ENCODE measurements at regions not wholly inside any gene's neighbourhood (a gene's known extent, or its start where the extent isn't known, plus 50 kb on each side); places are given as distances from the start of the nearest gene placed in this dataset.

DNA sequence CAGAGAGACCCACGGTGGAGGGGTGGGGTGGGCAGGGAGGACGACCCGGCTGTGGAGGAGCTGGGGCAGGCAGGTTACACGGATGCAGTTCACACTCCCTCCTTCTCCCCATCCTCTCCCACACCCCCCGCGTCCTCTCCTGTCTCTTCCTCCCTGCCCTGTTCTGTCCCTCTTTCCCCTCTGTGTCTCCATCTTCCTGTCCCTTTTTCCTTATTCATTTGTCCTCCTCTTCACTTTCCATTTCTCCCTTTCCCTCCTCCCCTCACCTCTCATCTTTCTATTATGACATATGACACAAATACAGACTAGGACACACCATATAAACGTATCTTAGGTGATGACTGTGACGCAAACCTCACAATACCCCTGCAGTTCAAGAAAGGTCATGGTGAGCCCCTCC, 96.6 kb downstream of the SCGB2B2 start:
- Histone ChIP-seq H3K36me3 (ENCODE audit: insufficient read depth in 1 of 2, low read depth in 1 of 2) (no peaks in the 10 kb centered on the region), H3K27me3 (ENCODE audit: insufficient read depth in 3 of 3, low read length in 2 of 3) (no peaks in the 10 kb centered on the region), H3K4me1 (no peaks in the 10 kb centered on the region), H3K27ac (no peak overlapping the region), H3K4me3 (no peak overlapping the region), H3K9me3 (no peaks in the 10 kb centered on the region)
- WGBS, 3 donors: 59 to 74% (median 64%) methylated on average over 4 to 8 of the region's 8 CpGs
- intact Hi-C loops (cut with DNase I): no loop called here
- ATAC-seq: no peak
- DNase-seq: no peak
- TF ChIP-seq, protein P1, sequence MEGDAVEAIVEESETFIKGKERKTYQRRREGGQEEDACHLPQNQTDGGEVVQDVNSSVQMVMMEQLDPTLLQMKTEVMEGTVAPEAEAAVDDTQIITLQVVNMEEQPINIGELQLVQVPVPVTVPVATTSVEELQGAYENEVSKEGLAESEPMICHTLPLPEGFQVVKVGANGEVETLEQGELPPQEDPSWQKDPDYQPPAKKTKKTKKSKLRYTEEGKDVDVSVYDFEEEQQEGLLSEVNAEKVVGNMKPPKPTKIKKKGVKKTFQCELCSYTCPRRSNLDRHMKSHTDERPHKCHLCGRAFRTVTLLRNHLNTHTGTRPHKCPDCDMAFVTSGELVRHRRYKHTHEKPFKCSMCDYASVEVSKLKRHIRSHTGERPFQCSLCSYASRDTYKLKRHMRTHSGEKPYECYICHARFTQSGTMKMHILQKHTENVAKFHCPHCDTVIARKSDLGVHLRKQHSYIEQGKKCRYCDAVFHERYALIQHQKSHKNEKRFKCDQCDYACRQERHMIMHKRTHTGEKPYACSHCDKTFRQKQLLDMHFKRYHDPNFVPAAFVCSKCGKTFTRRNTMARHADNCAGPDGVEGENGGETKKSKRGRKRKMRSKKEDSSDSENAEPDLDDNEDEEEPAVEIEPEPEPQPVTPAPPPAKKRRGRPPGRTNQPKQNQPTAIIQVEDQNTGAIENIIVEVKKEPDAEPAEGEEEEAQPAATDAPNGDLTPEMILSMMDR (IDR thresholded peaks at IDR 0.05): no peak

DNA sequence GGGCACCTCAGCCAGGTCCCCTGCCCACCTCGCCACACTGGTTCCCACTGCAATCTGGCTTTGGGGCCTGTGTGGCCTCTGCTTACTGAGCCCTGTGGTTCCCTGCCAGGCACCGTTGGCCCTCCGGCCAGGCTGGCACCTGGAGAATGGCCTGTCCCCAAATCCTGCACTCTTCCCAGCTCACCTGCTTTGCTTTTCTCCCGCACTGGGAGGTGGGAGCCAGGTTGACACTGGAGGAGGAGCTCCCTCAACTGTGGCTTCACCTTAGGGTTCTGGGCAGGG, 97.0 kb downstream of the SCGB2B2 start:
- Histone ChIP-seq H3K4me1 (no peaks in the 10 kb centered on the region), H3K27ac (no peak overlapping the region), H3K36me3 (ENCODE audit: insufficient read depth in 1 of 2, low read depth in 1 of 2) (no peaks in the 10 kb centered on the region), H3K27me3 (ENCODE audit: insufficient read depth in 3 of 3, low read length in 2 of 3) (no peaks in the 10 kb centered on the region), H3K9me3 (no peaks in the 10 kb centered on the region), H3K4me3 (no peak overlapping the region)
- DNase-seq: no peak
- WGBS, 3 donors: 68 to 79% (median 75%) methylated on average over 4 of the region's 4 CpGs
- no peak for ATAC-seq
- TF ChIP-seq, protein P1 (IDR thresholded peaks at IDR 0.05): no peak
- intact Hi-C loops (cut with DNase I): no loop called here

DNA sequence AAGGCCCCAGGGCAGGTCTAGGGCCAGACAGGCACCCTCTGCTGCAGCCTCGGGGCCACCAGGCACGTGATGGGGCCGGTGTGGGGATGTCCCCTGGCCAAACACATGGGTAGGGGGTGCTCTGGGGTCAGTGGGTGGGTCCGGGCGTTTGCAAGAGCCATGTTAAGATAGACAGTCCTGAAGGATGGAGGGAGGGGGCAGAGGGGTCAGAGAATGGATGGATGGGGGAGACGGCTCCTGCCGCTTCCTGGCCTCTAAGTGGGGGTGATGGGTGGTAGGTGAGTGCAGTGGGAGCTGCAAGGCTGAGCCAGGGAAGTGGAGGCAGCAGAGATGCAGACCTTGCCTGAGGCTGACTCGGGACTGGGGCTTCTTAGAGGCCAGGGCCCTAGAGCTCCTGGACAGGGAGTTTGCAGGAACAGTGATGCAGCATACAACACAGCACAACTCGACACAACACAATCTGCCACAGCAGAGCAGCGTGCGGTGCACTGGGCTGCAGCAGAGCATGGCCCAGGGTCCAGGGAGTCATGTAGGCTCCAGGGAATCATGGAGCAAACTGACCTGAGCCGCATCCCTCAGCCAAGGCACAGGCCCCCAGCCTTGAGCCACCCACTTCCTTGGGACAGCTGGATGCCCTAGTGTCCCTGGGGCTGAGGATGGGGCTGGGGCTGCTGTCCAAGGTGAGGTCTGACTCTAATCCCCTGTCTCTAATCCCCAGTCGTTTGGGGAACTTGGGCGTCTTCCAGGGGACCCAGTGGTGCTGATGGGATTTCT, 97.5 kb downstream of the SCGB2B2 start:
- ATAC-seq (no peak), DNase-seq (no peak)
- Histone ChIP-seq H3K36me3 (ENCODE audit: insufficient read depth in 1 of 2, low read depth in 1 of 2) (no peaks in the 10 kb centered on the region), H3K27me3 (ENCODE audit: insufficient read depth in 3 of 3, low read length in 2 of 3) (no peaks in the 10 kb centered on the region), H3K9me3 (no peaks in the 10 kb centered on the region), H3K27ac (no peak overlapping the region), H3K4me3 (no peak overlapping the region), H3K4me1 (no peaks in the 10 kb centered on the region)
- WGBS, 3 donors: 70 to 74% (median 74%) methylated on average over 14 of the region's 14 CpGs
- TF ChIP-seq, protein P1 (IDR thresholded peaks at IDR 0.05): no peak
- intact Hi-C loops (cut with DNase I): no loop called here

DNA sequence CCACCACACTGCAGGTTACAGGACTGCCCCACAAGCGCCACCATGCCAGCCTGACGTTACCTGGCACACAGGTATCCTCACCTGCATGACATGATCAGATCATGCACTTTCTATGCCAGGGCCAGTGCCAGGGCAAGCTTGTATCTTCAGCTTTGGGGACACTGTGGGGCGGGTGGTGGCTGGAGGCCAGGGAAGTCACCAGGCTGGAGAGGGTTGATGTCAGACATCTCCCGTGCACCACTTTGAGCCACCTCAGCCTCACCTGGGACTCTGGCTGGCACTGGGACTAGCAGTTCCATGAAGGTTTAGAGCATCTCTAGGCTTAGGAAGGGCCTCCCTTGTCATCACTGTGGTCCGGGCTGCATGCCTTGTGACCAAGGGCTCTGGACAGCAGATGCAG, 97.2 kb downstream of the WTIP start:
- Histone ChIP-seq H3K36me3 (ENCODE audit: insufficient read depth in 1 of 2, low read depth in 1 of 2) (no peaks in the 10 kb centered on the region), H3K4me3 (no peak overlapping the region), H3K27me3 (ENCODE audit: insufficient read depth in 3 of 3, low read length in 2 of 3) (no peaks in the 10 kb centered on the region), H3K9me3 (no peaks in the 10 kb centered on the region), H3K4me1 (no peaks in the 10 kb centered on the region), H3K27ac (no peak overlapping the region)
- DNase-seq (no peak), ATAC-seq (no peak)
- WGBS, 3 donors: 82 to 86% (median 85%) methylated on average over 5 of the region's 5 CpGs
- intact Hi-C loops (cut with DNase I): no loop called here
- TF ChIP-seq, protein P1 (IDR thresholded peaks at IDR 0.05): no peak

DNA sequence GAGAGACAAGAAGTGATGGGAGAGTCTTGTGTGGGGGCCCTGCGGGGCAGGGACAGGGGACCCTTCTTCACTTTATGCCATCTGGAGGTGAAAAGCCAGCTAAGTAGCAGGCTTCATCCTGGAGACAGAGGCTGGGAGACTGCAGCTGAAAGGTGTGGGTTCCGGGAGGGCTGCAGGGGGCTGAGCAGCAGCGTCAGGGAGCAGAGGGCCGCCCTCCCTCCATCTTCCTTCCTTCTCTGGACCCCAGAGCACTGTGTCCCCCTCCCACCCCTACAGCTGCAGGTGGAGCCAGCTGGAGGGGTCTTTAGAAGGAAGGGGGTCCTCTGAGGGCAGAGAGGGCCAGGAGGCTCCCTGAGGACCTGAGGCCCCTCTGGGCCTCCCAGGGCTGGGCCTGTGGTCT, 96.6 kb downstream of the WTIP start:
- no peaks in the 10 kb centered on the region for H3K4me1 ChIP-seq
- no peaks in the 10 kb centered on the region for H3K36me3 ChIP-seq (ENCODE audit: insufficient read depth in 1 of 2, low read depth in 1 of 2)
- 66 to 74% (median 67%) methylated on average over 4 of the region's 4 CpGs for WGBS, 3 donors
- H3K4me3 ChIP-seq: no peak overlapping the region
- TF ChIP-seq, protein P1 (IDR thresholded peaks at IDR 0.05): no peak
- H3K9me3 ChIP-seq: no peaks in the 10 kb centered on the region
- no peak for ATAC-seq
- intact Hi-C loops (cut with DNase I): no loop called here
- no peaks in the 10 kb centered on the region for H3K27me3 ChIP-seq (ENCODE audit: insufficient read depth in 3 of 3, low read length in 2 of 3)
- no peak overlapping the region for H3K27ac ChIP-seq
- DNase-seq: no peak
